Brain pericyte (primary cell): ENCODE measurements at regions not wholly inside any gene's neighbourhood (a gene's known extent, or its start where the extent isn't known, plus 50 kb on each side); places are given as distances from the start of the nearest gene placed in this dataset.

Source experiments
- DNase-seq: peaks from one replicate; pipeline ENCODE4 v3.0.0-alpha.2; 2012; ENCODE audit warnings: low read depth, low spot score

GRCh38 chr9:115730396-115730795 is 423.2 kb upstream of the PAPPA start:
- DNase-seq: no peak

GRCh38 chr9:115730845-115731244 is 422.7 kb upstream of the PAPPA start:
- DNase-seq: no peak

DNA sequence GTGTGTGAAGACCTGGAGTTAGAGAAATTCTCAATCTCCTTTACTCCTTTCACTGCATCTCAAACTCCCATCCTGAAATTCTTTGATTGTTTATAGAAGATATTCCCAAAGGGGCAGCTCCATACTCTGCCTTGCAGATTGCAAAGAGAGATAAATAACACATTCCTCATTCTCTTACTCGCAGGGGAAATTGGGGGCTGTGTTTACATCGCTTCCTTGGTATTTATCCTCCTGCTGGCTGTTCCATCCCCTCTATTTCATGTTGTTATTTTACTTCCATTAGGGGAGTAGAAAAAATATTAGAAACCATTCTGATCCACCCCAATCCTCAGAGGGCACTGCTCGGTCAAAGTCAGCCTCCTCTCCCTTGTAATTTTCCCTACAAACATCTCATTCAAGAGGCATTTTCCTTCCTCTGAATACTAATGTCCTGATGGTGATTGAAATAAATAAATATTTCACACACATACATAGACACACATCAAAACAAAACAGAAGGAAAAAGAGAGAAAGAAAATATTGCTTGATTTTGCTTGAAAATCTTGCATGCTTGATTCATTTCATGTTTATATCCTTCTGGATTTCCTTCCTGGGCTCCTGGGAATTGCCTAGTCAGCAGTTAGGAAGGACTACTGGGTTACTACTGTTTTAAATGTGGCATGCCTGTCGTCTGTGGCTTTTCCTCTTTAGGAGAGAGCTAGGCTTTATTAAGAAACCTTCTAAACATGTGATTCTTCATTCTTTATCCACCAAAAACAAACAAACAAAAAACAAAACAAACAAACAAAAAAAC is 420.1 kb upstream of the PAPPA start:
- no peak for DNase-seq

DNA sequence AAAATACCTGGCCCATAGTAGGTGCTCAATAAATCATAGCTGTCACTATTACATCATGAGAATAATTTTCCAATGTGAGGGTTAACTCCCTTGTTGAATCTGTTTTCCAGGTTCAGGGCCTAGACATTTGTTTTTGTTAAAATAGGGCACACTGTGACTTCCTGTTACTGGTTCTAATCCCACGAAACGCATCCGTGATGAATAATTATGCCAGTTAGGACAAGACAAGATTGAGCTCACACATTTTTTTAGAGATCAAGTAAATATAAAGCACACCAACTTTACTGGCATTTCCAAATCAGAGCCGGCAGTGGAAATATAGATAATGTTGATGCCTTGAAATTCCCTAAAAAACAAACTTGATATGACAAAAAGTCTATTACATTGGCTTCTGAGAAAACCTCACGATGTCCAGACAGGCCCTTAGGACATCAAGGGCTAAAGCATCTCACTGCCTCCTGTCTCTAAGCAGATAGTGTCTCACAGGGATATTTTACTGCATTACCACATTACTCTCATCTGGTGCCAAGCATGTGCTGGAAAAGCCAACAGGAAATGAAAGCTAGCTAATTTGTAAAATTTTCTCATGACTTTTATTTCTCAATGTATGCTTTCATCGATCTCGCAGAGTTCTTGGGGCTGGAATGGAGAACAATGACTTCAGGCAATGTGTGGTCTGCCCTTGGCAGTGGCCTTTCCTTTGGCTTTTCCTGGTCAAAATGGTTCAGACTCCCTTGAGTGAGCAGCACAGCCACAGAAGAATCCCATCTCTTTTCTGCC is 414.3 kb upstream of the PAPPA start:
- DNase-seq: no peak

GRCh38 chr9:115740986-115741385 is 412.6 kb upstream of the PAPPA start:
- no peak for DNase-seq

DNA sequence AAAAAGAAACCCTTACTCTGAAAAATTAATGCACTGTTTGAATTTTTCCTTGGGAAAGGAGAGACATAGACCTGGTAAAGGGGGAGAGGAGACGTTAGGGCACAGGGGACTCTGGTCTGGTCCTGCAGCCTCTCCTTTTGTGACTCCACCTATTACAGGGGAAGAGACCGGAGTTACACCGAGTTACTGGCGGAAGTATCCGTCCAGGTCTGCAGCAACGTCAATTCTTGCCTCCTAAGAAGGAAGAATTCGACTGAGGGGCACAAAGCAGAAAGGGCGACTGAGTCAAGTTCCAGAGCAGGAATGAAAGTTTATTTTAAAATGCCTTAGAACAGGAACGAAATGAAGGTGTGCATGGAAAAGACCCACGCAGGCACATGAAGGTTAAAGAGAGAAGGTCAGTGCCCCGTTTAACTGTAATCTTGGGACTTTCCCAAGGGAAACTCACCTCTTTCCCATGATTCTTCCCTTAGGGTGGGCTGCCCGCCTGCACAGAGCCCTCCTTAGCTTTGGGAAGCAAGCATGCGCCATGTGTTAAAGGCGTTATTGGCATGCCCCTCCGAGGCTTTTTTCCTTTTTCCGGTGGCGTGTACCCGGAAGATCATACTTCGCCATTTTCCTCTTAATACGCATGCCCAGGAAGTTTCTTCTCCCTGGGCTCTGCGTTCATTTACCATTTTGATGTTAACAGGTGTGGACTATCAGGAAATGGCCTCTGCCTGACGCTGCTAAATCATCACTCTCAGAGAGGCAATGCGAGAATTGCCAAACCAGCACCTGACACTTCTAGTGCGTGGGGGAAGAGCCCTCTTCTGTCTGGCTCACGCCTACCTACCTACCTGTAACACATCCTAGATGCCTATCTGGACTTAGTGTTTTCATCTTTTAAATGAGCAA is 409.6 kb upstream of the PAPPA start:
- DNase-seq: no peak

GRCh38 chr9:115746496-115746895 is 407.1 kb upstream of the PAPPA start:
- no peak for DNase-seq

GRCh38 chr9:115747731-115748130 is 405.9 kb upstream of the PAPPA start:
- DNase-seq: no peak

GRCh38 chr9:115756736-115757135 is 396.9 kb upstream of the PAPPA start:
- DNase-seq: no peak

- DNase-seq: no peak
Measured at GRCh38 chr9:115757461-115757860, 396.1 kb upstream of the PAPPA start.

DNA sequence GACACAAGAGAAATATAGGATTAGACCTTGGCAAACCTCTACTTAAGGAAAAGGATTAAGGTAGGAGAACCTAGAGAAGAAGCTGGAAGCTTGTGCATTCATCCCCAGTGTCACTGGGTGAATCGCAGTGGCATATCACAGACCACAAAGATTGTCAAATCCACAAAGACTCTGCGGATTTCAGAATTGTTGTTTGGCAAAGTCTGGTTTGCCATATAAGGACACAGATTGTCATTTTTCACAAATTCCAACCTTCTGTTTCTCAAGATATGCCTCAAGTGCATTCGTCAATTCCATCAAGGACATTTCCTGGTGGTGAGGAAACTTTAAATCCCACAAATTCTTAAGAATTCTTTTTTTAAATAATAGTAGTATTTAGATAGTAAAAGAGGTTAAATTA is 395.1 kb upstream of the PAPPA start:
- no peak for DNase-seq

- no peak for DNase-seq
Measured at GRCh38 chr9:115759426-115759825, 394.2 kb upstream of the PAPPA start.

DNA sequence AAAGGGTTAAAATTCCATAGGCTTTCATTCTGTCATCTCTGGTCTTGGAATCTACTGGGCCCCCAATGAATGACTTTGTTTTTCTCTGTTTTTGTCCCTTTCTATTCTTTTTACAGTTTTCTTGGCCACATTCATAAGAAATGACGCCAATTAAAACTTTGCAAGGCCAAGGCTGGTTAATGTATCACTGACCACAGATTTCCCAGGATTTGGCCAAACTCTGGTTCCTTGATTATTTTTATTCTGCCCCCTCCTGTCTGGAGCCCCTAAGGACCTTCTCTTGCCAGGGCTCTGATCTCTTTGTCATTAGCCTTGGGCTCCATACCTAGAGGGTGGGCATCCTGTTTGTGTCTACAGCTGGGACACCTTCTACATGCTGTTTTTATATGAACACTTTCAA is 388.9 kb upstream of the PAPPA start:
- no peak for DNase-seq

DNA sequence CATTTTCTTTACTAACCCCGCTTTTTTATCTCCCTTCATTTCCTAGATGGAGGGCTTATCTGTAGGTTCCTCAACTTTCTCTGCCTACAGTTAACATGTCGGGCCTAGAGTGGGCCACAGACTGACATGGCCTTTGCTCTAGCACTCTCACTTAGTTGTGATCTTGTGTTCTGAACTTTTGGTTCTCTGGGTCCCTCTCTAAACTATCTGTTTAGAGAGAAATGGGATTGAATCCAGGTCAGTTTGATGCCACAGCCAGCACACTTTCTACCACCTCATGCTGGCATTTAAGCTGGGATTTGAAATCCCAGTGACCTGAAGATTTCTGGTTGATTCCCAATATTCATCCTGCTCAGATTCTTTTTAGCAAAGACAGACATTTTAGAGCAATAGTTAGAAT is 388.5 kb upstream of the PAPPA start:
- DNase-seq: no peak

- DNase-seq: no peak
Measured at GRCh38 chr9:115766370-115766955, 387.1 kb upstream of the PAPPA start.

GRCh38 chr9:115770521-115770920 is 383.1 kb upstream of the PAPPA start:
- no peak for DNase-seq

- no peak for DNase-seq
Measured at GRCh38 chr9:115775659-115776058, 377.9 kb upstream of the PAPPA start.

GRCh38 chr9:115777610-115778009 is 376.0 kb upstream of the PAPPA start:
- DNase-seq: no peak

DNA sequence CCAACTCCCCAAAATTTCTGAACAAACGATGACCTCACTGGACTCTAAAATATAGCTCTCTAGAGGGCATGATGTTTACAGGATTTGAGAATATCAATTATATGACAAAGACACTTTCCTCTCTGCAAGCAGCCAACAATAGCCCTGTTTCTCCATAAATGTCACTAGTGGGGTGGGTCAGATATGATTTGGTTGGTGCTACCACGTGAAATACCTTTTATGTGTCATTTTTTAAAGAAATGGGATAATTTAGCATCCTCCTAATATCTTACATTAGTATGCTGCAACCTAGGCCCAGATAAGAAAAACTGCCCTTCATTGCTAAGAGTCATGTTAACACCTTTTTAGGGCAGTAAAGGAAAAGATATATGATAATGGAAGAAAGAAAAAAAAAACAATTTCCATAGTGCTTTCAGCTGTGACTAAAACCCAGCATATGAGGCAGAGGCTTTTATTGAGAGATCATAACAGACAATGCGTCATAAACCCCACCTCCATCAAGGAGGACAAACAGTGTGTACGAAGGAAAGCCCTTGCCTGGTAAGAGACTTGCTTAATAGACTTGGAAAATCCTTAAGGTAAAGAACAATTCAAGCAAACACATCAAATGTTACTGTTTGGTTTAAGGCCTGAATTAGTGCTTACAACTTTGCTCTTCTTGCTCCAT is 372.4 kb upstream of the PAPPA start:
- DNase-seq: no peak

DNA sequence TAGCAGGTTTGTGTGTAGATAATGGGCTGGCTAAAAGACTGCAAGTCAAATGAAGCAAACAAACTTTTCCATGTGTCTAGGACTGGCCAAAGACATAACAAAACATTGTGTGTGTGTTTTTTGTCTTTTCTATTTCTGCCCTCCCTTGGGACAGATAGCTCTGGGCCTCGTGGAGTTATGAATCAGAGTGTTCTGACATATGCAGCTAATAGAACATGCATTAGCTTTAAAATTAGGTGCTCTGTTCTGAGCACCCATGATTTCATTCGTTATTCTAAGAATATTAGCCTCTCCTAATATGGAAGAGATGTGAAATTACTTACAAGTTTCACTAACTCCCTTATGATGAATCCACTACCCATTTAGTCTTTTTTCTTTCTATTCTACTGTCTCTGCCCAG is 367.3 kb upstream of the PAPPA start:
- DNase-seq: peak; percentile 21

DNA sequence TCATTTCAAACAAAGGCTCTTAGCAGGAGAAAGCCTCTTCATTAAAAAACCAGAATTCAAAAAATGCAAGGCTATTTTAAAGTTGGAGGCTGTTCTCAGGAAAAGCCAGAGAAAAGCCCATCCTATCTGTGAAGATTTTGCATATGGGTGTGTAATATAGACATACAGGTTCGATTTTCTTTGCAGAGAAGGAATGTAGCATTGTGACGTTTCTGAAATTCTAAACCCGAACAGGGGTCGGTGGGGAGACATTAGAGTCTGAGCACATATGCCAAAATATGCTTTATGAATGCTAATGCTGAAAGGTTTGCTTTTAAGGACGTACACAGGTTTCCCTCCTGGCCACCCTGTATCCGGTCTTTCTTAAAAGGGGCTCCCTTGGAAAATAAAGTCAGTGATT is 363.1 kb upstream of the PAPPA start:
- no peak for DNase-seq
